K562 (cell line): ENCODE measurements at regions not wholly inside any gene's neighbourhood (a gene's known extent, or its start where the extent isn't known, plus 50 kb on each side); places are given as distances from the start of the nearest gene placed in this dataset.

ENCODE experiments used
- CCAR2 ChIP-seq: fragments of 200-400 bp; formaldehyde crosslinking; IDR thresholded peaks from 2 replicates; pipeline ENCODE4 v1.6.1; 2017; ENCODE audit warnings: mild to moderate bottlenecking, low read depth, low read length
- CHCHD3 ChIP-seq: fragments of 250-450 bp; sonication (Bioruptor Pico); IDR thresholded peaks from 2 replicates; pipeline ENCODE4 v2.1.2; 2022; ENCODE audit warnings: mild to moderate bottlenecking
- EP300 ChIP-seq: IDR thresholded peaks from 2 replicates; pipeline ENCODE4 v1.6.1; 2012; ENCODE audit warnings: low read length, improper control_type of control experiment
- ETV1 ChIP-seq: fragments of 450-650 bp; conservative IDR thresholded peaks from 2 replicates; pipeline ENCODE4 v1.6.1; 2016; ENCODE audit warnings: missing genetic modification characterization, control low read depth, low read depth, missing compliant biosample characterization
- HDAC8 ChIP-seq: fragments of 450-650 bp; IDR thresholded peaks from 2 replicates; pipeline ENCODE4 v1.6.1; 2016; ENCODE audit warnings: mild to moderate bottlenecking, missing genetic modification characterization, moderate library complexity, missing compliant biosample characterization
- MYC ChIP-seq, 2 experiments: fragments of 250-450 bp in 1 of 2; sonication (Bioruptor Pico) in 1 of 2; IDR thresholded peaks; 2 replicates each; pipeline versions ENCODE4 v1.5.1 to v1.6.1; 2012 to 2021; ENCODE audit warnings: low read depth in 2 of 2, borderline replicate concordance in 1 of 2, improper control_type of control experiment in 1 of 2, low read length in 1 of 2, mild to moderate bottlenecking in 1 of 2, moderate library complexity in 1 of 2
- NR2C1 ChIP-seq, 2 experiments: fragments of 450-650 bp; IDR thresholded peaks; 2 replicates each; pipeline ENCODE4 v1.6.1; 2017; ENCODE audit warnings: mild to moderate bottlenecking in 2 of 2, antibody characterized with exemption in 1 of 2, inconsistent platforms in 1 of 2, missing compliant biosample characterization in 1 of 2, missing genetic modification characterization in 1 of 2
- NR2C2 ChIP-seq, 2 experiments: fragments of 200-800 bp in 1 of 2; sonication (Bioruptor generic) in 1 of 2; sonication (generic) in 1 of 2; formaldehyde crosslinking in 1 of 2; IDR thresholded peaks; 2 replicates each; pipeline versions ENCODE4 v1.6.1 to v1.8.0; 2016 to 2022; ENCODE audit warnings: mild to moderate bottlenecking in 1 of 2, missing compliant biosample characterization in 1 of 2, missing genetic modification characterization in 1 of 2, missing genetic modification reagents in 1 of 2
- NUFIP1 ChIP-seq: fragments of 450-650 bp; IDR thresholded peaks from 2 replicates; pipeline ENCODE4 v1.6.1; 2018; ENCODE audit not compliant: partially characterized antibody
- PHB ChIP-seq: fragments of 250-450 bp; sonication (Bioruptor Pico); IDR thresholded peaks from 2 replicates; pipeline ENCODE4 v1.5.0; 2021
- PKNOX1 ChIP-seq: fragments of 450-650 bp; IDR thresholded peaks from 2 replicates; pipeline ENCODE4 v1.6.1; 2016
- POLR2G ChIP-seq: fragments of 200-400 bp; formaldehyde crosslinking; IDR thresholded peaks from 2 replicates; pipeline ENCODE4 v1.6.1; 2017; ENCODE audit warnings: low read depth, mild to moderate bottlenecking, antibody characterized with exemption, low read length, moderate library complexity
- SIN3A ChIP-seq, 2 experiments: fragments of 150-350 bp in 1 of 2; IDR thresholded peaks; 2 replicates each; pipeline ENCODE4 v1.6.1; 2011 to 2016; ENCODE audit warnings: borderline replicate concordance in 2 of 2, low read depth in 2 of 2, low read length in 2 of 2, mild to moderate bottlenecking in 2 of 2, moderate library complexity in 2 of 2; ENCODE audit not compliant: control insufficient read depth in 1 of 2
- SMARCB1 ChIP-seq: IDR thresholded peaks from 2 replicates; pipeline ENCODE4 v1.6.1; 2011; ENCODE audit warnings: improper control_type of control experiment, low read depth; ENCODE audit not compliant: insufficient read length
- TCF7L2 ChIP-seq: fragments of 150-350 bp; IDR thresholded peaks from 2 replicates; pipeline ENCODE4 v1.6.1; 2016; ENCODE audit warnings: low read depth, mild to moderate bottlenecking, low read length, moderate library complexity
- U2AF1 ChIP-seq: fragments of 200-400 bp; formaldehyde crosslinking; optimal IDR thresholded peaks from 2 replicates; pipeline ENCODE3; 2017; ENCODE audit warnings: mild to moderate bottlenecking, low read depth, low read length, moderate library complexity
- ZBTB12 ChIP-seq: fragments of 250-450 bp; sonication (Bioruptor Pico); IDR thresholded peaks from 2 replicates; pipeline ENCODE4 v1.4.0; 2020
- ZNF197 ChIP-seq: fragments of 200-800 bp; sonication (Bioruptor generic); IDR thresholded peaks from 2 replicates; pipeline ENCODE4 v1.6.1; 2016; ENCODE audit warnings: low read depth, missing genetic modification characterization, missing compliant biosample characterization
- ZNF23 ChIP-seq: fragments of 250-450 bp; sonication (Bioruptor Pico); IDR thresholded peaks from 2 replicates; pipeline ENCODE4 v1.4.0; 2020; ENCODE audit warnings: mild to moderate bottlenecking
- ZNF668 ChIP-seq: fragments of 250-450 bp; sonication (Bioruptor Pico); IDR thresholded peaks from 2 replicates; pipeline ENCODE4 v1.8.0; 2022; ENCODE audit warnings: mild to moderate bottlenecking, inconsistent platforms
- TF ChIP-seq, protein P1 (sequence below), 2 experiments: IDR thresholded peaks; 2 replicates each; pipeline ENCODE4 v1.6.1; 2012; ENCODE audit warnings: improper control_type of control experiment in 2 of 2, low read depth in 2 of 2, low read length in 2 of 2, borderline replicate concordance in 1 of 2
- TF ChIP-seq, protein P2 (sequence below), 2 experiments: fragments of 450-650 bp; IDR thresholded peaks; 2 replicates each; pipeline ENCODE4 v1.6.1; 2016

GRCh38 chr10:83983578-83984255 is 155.6 kb upstream of the GHITM start (continued):
- TF ChIP-seq ZNF23 (CRISPR knock-in tag) (no peak), POLR2G (no peak), CHCHD3 (CRISPR knock-in tag) (no peak), ZNF668 (CRISPR knock-in tag) (no peak), SMARCB1 (no peak), CCAR2 (no peak), NR2C2 (CRISPR knock-in tag; IDR thresholded peaks at IDR 0.05) (no peak), NR2C2 (tag; IDR thresholded peaks at IDR 0.05) (peak; percentile 95), PHB (CRISPR knock-in tag) (no peak), HDAC8 (tag) (no peak), MYC (IDR thresholded peaks at IDR 0.05; ENCODE audit: low read depth, low read length) (no peak), MYC (CRISPR knock-in tag; IDR thresholded peaks at IDR 0.05; ENCODE audit: borderline replicate concordance, low read depth) (no peak), ETV1 (tag) (peak; percentile 28; the same call in 1 of the 2 replicates), EP300 (no peak), NR2C1 (IDR thresholded peaks at IDR 0.05) (peak; percentile 84), NR2C1 (tag; IDR thresholded peaks at IDR 0.05) (peak; percentile 92), U2AF1 (no peak), ZNF197 (CRISPR knock-in tag) (no peak), ZBTB12 (CRISPR knock-in tag) (no peak), PKNOX1 (peak; percentile 51), TCF7L2 (no peak), SIN3A (IDR thresholded peaks at IDR 0.05; ENCODE audit: borderline replicate concordance in 2 of 2, control insufficient read depth in 1 of 2, low read depth in 2 of 2, low read length in 2 of 2) (no peak), NUFIP1 (no peak)
- TF ChIP-seq, protein P1, sequence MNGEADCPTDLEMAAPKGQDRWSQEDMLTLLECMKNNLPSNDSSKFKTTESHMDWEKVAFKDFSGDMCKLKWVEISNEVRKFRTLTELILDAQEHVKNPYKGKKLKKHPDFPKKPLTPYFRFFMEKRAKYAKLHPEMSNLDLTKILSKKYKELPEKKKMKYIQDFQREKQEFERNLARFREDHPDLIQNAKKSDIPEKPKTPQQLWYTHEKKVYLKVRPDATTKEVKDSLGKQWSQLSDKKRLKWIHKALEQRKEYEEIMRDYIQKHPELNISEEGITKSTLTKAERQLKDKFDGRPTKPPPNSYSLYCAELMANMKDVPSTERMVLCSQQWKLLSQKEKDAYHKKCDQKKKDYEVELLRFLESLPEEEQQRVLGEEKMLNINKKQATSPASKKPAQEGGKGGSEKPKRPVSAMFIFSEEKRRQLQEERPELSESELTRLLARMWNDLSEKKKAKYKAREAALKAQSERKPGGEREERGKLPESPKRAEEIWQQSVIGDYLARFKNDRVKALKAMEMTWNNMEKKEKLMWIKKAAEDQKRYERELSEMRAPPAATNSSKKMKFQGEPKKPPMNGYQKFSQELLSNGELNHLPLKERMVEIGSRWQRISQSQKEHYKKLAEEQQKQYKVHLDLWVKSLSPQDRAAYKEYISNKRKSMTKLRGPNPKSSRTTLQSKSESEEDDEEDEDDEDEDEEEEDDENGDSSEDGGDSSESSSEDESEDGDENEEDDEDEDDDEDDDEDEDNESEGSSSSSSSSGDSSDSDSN (IDR thresholded peaks at IDR 0.05; ENCODE audit: borderline replicate concordance in 1 of 2, low read depth in 2 of 2, low read length in 2 of 2) = no peak
- TF ChIP-seq, protein P2, sequence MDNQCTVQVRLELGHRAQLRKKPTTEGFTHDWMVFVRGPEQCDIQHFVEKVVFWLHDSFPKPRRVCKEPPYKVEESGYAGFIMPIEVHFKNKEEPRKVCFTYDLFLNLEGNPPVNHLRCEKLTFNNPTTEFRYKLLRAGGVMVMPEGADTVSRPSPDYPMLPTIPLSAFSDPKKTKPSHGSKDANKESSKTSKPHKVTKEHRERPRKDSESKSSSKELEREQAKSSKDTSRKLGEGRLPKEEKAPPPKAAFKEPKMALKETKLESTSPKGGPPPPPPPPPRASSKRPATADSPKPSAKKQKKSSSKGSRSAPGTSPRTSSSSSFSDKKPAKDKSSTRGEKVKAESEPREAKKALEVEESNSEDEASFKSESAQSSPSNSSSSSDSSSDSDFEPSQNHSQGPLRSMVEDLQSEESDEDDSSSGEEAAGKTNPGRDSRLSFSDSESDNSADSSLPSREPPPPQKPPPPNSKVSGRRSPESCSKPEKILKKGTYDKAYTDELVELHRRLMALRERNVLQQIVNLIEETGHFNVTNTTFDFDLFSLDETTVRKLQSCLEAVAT (IDR thresholded peaks at IDR 0.05) = no peak
